ENCODE measurements at regions not wholly inside any gene's neighbourhood (a gene's known extent, or its start where the extent isn't known, plus 50 kb on each side); places are given as distances from the start of the nearest gene placed in this dataset.
"Not testable (repeated sequence)": the region's sequence is repeated elsewhere in the genome, so short reads cannot be mapped to it uniquely, and the experiment has no call there.

DNA sequence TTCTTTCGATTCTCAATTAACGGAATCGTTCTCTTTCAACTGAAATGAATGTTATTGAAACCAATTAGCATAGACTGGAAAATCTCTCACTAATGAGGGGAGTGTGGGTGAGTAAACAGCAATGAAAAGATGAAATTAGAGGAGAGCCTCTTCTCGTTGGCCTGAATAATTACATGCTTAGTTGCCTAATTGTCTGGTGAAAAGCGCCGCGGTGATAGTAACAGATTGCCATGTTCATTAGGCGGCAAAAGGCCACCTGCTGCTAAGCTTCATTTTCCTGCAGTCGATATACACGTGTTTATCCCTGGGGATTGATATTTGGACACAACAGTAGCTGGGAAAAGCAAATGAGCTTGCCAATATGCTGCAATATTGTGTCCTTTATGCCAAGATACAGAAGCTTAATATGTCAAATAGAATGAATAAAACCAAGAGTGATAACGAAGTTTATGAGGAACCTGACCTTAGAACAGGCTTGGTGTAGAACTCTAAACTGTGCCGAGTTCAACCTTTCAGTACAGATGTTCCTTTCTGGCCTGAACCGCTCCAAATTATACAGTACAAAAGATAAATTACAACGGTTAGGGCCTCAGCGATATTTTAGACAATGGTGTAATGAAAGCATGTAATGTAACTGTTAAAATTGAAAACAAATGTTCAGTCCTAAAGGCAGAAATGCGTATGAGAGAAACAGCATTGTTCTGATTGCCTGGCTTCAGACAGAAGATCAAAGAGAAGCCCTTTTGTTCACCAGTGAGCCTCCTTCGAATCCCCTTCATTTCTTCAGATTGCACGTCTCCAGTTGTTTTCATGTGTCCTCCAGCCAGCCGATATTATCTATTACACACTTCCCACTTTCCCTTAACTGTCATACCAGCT is 185.2 kb downstream of the SHOX2 start:
- no peak for DNase-seq

DNA sequence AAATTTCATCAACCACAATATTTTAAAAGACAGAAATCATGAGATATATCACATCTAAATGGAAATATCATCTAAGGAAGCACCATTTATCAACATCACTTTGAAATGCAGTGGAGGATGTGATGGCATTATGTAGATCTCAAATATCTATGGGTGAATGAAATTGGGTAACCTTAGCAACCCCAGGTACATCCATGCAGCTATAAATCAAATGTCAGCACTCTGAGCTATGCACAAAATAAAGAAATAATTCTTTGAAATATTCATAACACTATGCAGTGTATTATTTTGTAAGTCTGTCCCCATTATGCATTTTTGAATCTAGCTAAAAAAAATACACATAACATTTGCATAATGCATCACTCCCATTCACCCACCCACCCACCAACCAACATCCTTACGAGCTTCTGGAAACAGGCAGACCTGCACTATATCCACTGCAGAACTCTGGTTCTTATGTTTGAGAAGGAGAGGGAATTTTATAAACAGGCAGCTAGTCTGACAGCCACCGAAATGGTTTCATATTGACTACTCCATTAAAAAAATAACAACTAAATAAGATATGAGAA is 186.8 kb downstream of the SHOX2 start:
- DNase-seq: no peak

DNA sequence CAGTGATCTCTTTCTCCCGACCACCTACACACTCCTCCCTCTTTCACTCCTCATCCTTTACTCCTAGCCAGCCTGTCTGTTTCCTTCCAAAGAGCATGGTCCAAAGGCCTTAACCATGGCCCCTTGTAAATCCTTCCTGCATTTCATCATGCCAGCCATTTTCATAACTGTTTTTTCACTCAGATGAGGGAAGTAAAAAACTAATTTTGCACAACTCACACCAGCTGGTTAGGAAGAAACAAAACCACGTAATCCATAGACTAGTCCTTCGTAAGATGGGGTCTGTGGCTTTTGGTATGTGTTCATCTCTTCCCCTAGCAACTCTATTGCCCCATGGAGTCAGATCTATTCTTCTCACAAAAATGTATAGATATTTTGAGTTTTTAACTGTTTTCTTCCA is 187.8 kb downstream of the SHOX2 start:
- no peak for DNase-seq

DNA sequence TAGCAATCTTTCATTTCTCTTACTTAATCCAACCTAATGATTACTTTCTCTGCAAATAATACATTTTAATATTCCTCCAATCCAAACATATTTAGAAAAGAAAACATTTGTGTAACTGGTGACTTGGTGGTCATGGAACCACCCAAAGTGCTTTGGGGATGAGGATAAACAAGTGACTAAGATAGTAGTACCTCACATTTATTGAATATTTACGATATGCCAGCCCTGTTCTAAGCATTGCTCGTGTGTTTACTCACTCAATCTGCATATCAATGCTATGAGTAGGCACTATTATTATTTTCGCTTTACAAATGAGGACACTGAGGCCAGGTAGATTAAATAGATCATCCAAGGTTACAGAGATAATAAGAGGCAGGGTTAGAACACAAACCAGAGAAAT is 189.5 kb downstream of the SHOX2 start:
- DNase-seq: no peak

DNA sequence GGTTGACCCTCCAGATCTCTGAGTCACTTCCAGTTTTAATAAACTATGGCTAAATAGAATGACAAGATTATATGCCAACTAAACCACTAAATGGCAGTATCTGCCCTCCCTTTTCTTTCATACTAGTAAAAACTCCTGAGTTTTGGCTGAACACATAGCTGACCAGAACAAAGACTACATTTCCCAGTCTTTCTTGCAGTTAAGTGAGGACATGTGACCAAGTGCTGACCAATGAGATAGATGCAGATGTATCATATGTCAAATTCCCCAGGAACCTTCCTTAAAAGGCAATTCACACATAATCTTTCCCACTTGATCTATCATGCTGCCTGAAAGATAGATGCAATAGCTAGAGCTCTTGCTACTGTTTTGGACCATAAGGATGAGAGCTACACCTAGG is 191.3 kb downstream of the SHOX2 start:
- no peak for DNase-seq

DNA sequence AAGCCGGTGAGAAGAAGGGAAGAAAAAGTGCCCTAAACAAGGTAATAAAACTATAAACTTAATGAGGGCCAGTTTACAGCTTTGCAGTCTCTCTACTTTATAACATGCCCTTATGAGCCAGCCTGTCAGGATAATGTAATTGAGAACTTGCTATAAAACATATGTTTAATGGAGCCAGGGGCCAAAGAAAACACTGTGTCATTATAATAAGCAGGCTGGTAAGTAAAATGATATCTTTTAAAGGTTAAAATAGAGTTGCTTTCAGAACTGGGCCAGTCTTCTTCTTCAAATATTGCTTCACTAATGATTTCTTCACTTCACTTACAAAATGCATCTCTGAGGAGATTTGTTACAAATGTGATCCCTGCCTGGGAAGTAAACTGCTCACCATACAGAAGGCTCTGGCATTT is 192.5 kb downstream of the SHOX2 start:
- no peak for DNase-seq

DNA sequence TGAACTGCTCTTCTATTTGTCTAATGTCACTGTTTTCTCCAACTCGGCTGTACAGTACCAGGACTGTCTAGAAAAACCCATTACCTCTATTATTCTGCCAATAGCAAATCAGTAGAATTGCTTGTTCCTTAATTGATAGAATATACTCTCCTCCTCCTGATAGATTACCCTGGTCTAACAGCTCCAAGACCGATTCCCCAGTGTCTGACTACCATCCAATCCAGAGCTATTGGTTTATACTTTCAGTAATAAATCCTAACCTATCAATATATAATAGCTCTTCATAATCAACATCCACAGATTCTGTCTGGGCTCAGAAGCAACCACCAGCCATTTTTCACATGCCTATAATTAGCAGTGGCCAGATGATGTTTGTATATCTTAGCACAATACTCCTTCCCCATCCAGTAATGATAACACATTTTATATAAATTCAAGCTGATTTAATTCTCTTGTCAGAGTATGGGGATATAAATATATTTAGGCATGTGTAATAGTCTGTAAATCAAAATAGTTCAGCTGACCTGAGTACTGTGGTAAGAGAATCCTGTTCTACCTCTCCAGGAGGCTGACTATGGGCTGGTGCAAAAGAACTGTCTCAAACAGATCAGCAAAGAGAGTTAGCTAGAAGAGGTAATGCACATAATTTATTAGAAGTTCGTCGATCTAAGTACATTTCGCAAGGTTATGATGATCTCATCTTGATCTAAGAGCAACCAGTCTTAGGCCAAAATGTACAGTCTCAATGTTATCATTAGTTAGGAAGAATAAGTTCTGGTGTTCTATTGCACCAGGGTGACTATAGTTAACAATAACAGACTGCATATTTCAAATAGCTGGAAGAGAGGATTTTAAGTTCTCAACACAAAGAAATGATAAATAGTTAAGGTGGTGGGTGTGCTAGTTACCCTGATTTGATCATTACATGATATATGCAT is 193.4 kb downstream of the SHOX2 start:
- DNase-seq: no peak

DNA sequence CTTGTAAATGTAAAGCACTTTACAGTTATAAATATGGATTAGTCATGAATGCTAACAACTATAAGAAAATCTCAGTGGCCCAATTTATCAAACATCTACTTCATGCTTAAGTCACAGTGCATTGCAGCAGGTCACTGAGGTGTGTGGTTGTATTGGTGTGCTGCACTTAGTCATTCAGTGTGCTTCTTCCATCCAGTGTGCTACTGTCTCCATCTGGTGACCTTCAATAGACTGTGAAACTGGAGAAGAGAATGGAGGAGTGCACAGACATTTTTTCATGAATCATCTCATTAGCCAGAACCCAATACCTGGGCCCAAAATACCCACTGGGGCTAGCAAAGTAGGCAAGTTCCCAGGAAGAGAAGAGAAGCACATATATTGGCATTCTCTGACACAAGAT is 199.6 kb downstream of the SHOX2 start:
- DNase-seq: no peak

DNA sequence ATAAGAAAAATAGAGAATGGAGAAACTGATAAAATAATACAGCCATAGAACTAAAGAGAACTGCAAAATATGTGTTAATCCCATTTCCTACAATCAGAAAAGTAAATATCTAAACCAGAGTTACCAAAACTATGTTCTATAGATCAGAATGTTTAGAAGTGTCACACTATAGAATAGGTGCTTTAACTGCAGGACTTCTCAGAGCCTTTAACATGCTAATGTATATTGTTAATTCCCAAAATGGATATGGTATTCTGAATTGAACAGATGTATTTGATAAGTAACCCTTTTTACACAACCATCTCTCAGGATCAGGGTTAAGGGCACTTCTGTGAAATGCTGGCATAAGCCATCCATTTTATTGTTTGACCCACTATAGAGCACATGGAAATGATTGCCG is 200.3 kb downstream of the SHOX2 start:
- no peak for DNase-seq

DNA sequence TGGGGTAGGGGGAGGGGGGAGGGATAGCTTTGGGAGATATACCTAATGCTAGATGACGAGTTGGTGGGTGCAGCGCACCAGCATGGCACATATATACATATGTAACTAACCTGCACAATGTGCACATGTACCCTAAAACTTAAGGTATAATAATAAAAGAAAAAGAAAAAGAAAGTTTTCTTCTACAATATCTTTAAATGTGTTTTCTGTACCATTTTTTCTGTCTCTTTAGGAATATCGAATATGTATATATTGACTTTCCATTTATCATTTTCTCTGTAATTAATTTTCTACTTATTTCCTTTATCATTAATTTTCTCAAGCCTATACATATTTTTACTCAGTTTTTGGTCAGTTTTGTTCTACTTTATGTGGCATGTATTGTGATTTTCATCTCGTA is 203.5 kb downstream of the SHOX2 start:
- DNase-seq: not testable (repeated sequence)

DNA sequence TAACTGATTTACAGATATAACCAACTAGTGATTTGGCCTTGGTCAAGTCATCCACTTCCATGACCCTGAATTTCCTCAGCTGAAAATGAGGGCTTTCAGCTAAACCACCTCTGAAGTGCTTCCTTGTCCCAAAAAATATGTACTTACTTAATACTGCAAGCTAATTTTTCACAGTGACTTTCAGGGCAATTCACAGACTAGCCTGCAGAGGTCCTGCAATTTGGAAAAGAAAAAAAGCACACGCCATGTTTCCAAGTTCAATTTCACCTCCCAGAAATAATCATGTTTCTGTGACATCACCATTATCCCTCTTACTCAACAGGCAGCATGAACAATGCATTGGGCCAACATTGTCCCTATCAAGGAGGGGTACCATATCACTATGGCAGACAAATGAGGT is 218.2 kb downstream of the SHOX2 start:
- DNase-seq: no peak

DNA sequence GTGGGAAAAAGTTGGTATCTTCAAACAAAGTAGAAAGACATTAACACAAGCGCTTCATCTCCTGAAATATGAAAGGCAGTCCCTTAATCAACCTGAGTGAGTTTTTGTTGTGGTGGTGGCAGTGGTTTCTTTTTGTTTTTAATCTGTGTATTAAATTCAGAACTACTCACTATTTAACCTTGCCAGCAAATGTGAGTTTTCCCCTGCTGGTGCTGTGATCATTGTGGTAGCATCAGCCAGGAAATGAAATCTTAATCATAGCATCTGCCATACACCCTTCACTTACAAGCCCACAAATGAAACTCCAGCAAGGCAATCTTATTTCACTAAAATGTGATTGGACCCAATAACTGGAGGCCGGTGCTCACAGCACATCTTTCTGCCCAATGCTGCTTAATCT is 229.7 kb downstream of the SHOX2 start:
- DNase-seq: no peak

DNA sequence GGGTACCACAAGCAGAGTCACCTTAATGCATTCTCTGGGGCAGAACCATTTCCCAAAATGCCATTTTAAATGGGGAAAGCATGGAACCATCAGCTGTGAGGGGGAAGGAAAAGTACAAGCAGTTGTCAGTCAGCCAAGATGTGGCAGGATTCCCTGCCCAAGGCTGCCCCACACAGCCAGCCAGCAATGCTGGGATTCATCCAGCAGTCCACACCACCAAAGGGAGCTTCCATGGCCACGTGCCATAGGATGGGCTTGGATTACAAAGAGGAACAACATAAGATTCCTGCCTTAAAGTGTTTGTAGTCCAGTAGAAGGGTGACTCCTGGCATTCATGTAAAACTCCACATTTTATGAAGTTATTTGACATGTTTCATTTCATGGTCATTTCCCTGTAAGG is 233.3 kb downstream of the SHOX2 start:
- peak; percentile 64 for DNase-seq

DNA sequence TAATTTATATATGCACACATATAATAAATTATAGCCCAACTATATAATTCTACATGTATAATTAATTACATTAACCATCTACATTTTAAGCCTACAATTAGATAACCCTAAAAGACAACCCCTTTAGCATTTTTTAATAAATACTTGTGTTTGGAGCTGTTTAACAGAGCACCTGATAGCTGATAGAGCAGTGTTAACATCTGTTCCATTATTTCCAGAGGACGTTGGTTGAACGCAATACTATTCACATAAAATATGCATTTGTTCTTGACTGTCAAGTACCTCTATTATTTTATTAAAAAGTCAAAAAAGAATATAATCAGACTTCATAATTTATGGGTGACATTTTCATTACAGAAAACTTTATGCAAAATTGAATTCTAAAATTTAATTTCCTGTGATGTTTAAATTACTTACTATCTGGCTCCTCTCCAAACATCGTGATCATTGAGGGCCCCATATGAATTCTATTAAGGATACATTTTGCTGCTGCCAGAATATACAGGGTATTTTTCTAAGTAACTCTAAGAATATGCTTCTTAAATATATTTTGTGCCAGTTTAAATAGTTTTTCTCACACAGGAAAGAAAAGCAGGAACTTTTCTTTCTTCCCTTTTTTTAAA is 234.3 kb downstream of the SHOX2 start:
- DNase-seq: no peak

DNA sequence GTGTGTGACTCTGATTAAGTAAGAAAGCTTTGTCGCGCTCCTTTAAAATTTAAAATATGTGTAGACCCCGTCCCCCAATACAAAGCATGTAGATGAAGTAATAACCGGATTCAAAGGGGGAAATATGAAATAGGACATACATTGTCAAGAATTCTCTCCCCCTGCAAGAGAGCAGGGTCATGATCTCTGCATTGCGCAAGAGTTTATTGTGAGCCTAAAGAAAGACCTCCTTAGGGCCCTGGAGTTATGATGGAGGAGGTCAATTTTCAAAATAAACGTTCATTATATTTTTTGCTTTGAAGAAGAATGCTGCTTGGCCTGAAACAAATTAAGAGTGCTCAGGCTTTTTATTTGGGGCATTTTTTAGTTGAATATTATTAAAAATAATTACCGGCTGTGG is 235.0 kb downstream of the SHOX2 start:
- no peak for DNase-seq

DNA sequence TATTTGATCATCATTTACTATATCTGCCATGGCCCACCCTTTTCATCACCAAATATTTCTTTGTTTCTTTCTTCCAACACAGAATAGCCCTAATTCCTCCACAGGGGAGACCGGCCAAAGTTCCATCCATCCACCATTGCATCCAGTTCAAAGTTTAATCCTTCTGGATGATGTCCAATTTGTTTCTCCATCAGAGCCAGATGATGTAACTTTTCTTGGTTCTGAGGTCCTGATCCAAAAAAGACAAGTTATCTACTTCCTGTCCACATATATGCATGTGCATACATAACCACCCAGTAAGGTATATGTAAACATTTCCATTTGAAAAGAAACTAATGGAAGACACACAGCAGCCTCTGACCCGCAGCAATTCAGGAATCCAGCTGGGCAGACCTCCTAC is 237.3 kb downstream of the SHOX2 start:
- DNase-seq: no peak

DNA sequence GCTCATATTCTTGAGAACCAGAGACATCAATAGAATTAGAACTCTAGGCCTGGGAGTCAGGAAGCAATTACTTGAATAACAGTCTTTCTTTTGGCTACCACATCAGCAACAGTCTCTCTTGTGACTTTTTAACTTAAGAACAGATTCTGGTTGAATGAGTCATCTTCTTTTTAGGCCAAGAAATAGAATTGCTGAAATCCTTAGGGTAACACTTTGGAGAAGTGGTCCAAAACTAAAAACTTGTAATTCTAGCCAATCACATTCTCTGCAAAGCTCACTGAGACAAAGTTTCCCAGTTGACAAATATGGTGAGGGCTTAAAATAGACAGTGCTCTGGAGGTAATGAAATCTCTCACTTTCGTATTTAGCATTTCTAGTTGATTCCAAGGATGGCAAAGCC is 238.0 kb downstream of the SHOX2 start:
- DNase-seq: no peak

DNA sequence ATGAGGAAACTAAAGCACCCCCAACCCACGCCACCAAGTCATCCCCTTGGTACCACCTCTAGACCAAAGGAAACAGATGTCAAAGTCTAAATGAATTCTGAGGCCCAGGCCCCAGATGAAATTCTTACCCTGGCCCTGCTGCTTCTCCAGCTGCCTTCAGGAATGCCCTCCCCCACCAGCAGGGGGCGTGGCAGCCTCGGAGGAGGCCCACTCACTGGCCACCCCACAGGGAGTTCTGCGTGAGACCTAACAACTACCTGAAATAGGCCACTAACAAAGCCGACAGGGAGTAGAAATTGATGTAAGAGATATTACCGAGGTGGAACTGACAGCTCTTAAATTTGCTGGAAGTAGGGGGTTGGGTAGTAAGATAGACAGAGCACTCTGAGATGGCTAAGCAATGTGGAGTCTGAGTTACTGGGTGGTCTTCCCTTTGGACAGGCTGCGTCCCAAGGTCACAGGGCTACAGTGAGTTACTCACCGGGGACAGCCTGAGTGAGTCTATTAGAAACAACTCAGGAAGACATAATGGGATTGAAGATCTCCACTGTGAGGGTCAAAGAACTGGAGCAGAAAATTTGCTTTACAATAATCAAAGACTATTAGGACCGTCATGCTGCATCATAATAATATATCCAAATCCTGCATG is 240.7 kb downstream of the SHOX2 start:
- DNase-seq: no peak

DNA sequence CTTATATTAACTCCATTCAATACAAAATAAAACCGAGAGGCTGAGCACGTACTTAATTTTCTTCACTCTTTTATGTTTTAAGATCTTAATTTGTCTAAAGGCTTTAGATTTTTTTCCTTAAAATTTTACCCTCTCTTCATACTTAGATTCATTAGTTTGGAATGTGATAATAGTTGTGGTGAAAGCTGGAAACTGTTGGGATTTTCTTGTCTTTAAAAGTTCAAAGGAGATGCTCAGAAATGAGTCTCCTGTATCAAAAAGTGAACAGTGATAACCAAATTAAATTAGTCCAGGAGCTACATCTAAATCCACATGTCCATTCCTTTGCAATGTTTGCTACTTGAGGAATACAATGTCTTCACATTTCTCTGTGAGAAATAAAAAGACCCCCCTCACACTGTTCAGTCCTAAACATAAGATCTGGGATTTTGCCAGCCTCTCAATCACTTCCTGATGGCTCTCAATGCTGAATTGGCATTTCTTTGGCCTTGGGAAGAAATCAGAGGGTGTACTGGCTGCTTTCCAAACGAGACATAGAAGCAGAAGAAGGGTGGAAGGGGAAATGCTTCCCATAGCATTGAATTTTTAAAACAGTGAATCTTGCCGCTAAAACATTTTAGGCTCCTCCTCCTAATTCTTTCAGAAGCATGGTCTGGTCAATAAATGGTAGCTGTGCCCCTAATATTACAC is 245.0 kb downstream of the SHOX2 start:
- DNase-seq: no peak

DNA sequence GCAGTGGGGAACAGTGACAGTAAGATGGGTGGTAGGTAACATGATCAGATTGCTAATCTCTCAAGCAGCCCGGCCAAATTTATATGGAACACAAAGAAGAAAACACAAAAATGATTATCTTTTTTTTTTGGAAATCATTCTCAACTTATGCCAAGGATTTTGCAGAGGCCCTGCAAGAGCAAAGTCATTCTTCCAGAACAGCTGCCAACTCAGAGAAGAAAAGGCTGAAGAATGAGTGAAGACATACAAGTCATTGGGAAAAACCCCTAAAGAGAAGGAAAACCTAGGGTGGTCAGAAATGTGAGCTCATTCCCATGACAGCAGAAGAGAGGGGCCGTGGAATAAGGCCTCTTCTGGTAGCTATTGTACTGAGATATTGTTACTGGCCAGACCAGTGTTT is 246.7 kb downstream of the SHOX2 start:
- no peak for DNase-seq

DNA sequence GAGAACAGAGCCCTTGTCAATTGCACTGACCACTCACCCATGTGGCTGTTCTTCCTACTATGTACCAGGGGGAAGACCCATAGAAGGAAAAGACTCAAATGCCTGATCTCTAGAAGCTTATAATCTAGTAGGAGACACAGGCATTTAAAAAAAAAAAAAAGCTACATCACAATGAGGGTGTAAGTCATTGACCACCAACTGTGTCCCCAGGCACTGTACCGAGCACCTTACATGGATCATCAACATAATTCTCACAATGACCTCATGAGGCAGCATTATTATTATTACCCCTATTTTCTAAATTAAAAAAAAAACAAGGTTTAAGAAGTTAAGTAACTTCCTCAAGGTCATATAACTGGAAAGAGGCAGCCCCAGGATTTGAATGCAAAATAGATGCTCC is 247.4 kb downstream of the SHOX2 start:
- DNase-seq: no peak

DNA sequence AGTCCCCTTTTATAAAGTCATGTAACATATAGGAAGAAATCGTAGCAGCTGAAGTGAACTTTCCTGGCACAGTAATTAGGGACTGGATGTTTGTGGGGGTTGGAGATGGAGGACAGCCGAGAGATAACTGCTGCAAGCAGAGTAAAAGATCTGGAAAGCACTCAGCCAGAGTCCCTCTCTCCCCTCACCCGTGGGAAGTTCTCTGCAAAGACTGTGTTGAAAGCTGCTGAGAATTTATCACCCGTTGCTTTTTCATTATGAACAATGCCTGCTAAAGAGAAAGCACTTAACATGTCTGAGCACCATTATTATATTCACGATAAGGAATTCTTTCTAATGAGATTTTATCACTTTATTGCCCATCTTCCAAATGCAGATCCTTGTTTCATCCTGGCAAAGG is 248.8 kb downstream of the SHOX2 start:
- no peak for DNase-seq

Data from left hindlimb (tissue), 1 donor.